ENCODE measurements at regions not wholly inside any gene's neighbourhood (a gene's known extent, or its start where the extent isn't known, plus 50 kb on each side); places are given as distances from the start of the nearest gene placed in this dataset.

DNA sequence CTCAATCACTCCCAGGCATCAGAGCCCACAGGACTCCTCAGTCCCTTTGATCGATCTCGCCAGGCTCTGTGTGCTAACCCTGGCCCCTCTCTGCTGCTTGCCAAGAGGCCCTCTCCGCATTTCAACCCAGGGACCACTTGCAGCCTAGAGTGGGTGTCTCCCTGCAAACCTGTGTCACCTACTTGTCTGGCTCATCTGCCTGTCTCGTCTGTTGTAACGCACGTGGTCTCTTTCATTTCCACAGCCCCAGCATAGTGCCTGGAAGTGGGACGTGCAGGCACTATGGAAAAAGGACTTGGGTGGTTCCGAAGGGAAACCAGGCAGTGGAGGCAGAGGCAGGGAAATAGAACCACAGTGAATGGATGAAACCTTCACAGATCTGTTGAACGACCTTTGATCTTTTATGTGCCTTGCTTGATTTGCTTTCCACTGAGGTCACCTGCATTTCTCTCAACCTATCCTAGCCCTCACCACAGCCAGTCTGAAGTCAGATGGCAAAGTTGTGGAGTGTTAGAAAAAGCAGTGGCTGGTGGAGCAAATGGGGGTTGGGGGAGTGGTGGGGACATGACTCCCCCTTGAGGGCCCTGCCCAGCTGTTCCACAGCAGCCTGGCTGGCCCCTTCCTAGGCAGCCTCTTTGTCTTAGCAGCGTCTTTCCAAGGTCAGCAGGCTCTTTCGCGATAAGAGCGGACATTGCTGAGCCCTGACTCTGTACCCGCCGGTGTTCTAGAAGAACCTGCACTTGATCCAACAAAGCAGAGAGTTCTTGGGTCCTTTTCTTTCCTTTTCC is 55.8 kb upstream of the TAGAP start:
- no peak for TF ChIP-seq CTCF (IDR thresholded peaks at IDR 0.05)
- TF ChIP-seq EZH2 (IDR thresholded peaks at IDR 0.05) = no peak
- no peak for TF ChIP-seq EZH2phosphoT487 (IDR thresholded peaks at IDR 0.05)
